ENCODE measurements at regions not wholly inside any gene's neighbourhood (a gene's known extent, or its start where the extent isn't known, plus 50 kb on each side); places are given as distances from the start of the nearest gene placed in this dataset.

DNA sequence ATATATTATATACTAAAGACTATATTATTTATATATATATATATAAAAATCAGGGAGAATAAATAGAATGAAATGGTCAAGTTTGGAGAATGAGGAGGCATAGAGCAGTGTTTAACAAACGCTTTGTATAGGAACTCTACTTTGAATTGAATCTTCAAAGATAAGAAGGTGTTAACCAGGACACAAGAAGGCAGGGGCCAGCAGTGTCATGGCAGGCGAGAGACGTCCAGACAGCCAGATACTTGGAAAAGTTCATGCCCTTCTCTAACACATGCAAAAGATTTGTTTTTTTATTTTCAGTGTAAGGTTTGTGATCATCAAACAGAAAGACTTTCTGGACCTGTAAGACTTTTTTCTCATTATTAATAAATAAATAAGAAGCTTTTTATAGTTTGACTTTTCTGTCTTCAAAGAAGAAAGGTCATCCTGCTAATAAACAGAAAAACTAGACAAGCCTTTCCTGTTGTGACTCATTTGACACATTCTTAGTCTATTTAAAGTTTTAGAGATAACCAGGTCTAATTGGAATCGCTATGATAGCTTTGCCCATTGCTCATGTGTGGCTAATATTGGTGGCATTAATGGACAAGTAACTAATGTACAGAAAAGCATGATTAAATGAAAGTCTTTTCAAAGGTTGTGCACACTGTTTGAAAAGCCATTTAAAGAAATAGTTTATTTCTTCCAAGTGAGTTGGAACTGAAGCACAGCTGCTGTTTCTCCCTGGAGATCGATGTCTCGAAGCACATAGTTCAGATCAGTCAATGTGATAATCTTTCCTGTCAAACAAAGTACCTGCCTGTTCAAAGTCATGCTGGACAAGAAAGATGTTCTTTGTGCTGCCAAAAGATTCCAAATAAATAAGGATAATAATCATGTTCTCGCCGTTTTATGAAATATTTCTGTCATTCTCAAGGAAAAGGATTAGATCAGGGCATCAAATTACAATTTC, 420.4 kb upstream of the OPRM1 start:
- TF ChIP-seq, protein P1, sequence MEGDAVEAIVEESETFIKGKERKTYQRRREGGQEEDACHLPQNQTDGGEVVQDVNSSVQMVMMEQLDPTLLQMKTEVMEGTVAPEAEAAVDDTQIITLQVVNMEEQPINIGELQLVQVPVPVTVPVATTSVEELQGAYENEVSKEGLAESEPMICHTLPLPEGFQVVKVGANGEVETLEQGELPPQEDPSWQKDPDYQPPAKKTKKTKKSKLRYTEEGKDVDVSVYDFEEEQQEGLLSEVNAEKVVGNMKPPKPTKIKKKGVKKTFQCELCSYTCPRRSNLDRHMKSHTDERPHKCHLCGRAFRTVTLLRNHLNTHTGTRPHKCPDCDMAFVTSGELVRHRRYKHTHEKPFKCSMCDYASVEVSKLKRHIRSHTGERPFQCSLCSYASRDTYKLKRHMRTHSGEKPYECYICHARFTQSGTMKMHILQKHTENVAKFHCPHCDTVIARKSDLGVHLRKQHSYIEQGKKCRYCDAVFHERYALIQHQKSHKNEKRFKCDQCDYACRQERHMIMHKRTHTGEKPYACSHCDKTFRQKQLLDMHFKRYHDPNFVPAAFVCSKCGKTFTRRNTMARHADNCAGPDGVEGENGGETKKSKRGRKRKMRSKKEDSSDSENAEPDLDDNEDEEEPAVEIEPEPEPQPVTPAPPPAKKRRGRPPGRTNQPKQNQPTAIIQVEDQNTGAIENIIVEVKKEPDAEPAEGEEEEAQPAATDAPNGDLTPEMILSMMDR (IDR thresholded peaks at IDR 0.05; ENCODE audit: low read depth, low read length, missing input control): no peak
- TF ChIP-seq FOXA1 (IDR thresholded peaks at IDR 0.05): no peak
- TF ChIP-seq RAD21 (IDR thresholded peaks at IDR 0.05): no peak
- no peak for TF ChIP-seq RXRA (IDR thresholded peaks at IDR 0.05)
- TF ChIP-seq, protein P2, sequence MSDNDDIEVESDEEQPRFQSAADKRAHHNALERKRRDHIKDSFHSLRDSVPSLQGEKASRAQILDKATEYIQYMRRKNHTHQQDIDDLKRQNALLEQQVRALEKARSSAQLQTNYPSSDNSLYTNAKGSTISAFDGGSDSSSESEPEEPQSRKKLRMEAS (IDR thresholded peaks at IDR 0.05): no peak
- no peak for TF ChIP-seq GABPA (IDR thresholded peaks at IDR 0.05 in 1 of 2, conservative IDR thresholded peaks at IDR 0.05 in 1 of 2)
- no peak for TF ChIP-seq TAF1 (conservative IDR thresholded peaks at IDR 0.05)
- no peak for TF ChIP-seq YY1 (IDR thresholded peaks at IDR 0.05)
- no peak for TF ChIP-seq SP1 (IDR thresholded peaks at IDR 0.05)
- TF ChIP-seq, protein P3, sequence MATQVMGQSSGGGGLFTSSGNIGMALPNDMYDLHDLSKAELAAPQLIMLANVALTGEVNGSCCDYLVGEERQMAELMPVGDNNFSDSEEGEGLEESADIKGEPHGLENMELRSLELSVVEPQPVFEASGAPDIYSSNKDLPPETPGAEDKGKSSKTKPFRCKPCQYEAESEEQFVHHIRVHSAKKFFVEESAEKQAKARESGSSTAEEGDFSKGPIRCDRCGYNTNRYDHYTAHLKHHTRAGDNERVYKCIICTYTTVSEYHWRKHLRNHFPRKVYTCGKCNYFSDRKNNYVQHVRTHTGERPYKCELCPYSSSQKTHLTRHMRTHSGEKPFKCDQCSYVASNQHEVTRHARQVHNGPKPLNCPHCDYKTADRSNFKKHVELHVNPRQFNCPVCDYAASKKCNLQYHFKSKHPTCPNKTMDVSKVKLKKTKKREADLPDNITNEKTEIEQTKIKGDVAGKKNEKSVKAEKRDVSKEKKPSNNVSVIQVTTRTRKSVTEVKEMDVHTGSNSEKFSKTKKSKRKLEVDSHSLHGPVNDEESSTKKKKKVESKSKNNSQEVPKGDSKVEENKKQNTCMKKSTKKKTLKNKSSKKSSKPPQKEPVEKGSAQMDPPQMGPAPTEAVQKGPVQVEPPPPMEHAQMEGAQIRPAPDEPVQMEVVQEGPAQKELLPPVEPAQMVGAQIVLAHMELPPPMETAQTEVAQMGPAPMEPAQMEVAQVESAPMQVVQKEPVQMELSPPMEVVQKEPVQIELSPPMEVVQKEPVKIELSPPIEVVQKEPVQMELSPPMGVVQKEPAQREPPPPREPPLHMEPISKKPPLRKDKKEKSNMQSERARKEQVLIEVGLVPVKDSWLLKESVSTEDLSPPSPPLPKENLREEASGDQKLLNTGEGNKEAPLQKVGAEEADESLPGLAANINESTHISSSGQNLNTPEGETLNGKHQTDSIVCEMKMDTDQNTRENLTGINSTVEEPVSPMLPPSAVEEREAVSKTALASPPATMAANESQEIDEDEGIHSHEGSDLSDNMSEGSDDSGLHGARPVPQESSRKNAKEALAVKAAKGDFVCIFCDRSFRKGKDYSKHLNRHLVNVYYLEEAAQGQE (IDR thresholded peaks at IDR 0.05): no peak
